Vagina (tissue), 2 donors: ENCODE measurements at regions not wholly inside any gene's neighbourhood (a gene's known extent, or its start where the extent isn't known, plus 50 kb on each side); places are given as distances from the start of the nearest gene placed in this dataset.

Experiments
- POLR2A ChIP-seq, 2 donors: fragments of 450-650 bp; IDR thresholded peaks; one replicate each; pipeline ENCODE4 v1.6.1; 2017; ENCODE audit warnings: antibody characterized with exemption in 2 of 2, mild to moderate bottlenecking in 2 of 2, moderate library complexity in 2 of 2
- POLR2AphosphoS5 ChIP-seq, 2 donors: sonication (generic); formaldehyde crosslinking; IDR thresholded peaks; one replicate each; pipeline ENCODE4 v1.9.0; 2017; ENCODE audit warnings: antibody characterized with exemption in 2 of 2, mild to moderate bottlenecking in 2 of 2, low read depth in 1 of 2; ENCODE audit not compliant: insufficient read depth in 1 of 2
- TF ChIP-seq, protein P1 (sequence below), 3 experiments: fragments of 450-650 bp in 2 of 3; fragments of 200-600 bp in 1 of 3; sonication (generic) in 1 of 3; IDR thresholded peaks; one replicate each; pipeline ENCODE4 v1.5.1; 2017 to 2019; ENCODE audit warnings: antibody characterized with exemption in 3 of 3, mild to moderate bottlenecking in 2 of 3, moderate library complexity in 2 of 3

DNA sequence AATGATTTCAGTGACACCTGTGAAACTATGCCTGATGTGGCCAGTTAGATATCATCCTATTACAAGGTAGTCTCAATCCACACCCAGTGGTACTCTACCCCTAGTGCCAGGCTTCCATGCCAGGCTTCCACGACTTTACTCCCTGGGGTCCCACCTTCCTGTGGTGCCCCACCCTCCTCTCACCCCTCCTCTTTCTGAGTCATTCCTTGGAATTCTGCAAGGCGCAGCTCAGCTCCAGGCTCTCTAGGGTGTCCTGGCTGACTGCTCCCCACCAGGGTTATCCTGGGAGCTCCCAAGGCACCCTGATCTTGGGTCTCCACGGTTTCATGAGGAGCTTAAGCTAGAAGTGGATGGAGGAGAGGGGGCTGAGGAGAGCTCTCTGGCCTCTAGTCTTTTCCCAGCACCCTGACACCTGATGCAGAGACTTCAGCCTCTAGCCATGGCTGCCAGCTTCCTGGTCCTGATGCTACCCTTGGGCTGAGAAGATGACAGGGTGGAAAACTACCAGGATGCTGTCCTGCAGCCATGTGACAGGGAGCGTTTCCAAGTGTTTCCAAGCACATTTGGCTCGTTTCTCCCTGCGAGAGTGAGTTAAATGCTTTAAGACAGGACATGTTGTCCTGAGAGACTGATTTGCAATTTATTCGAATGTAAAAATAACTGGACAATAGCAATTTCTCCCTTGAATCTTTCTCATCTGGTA lies 1461.2 kb downstream of the TBC1D22A start:
- TF ChIP-seq POLR2AphosphoS5 (IDR thresholded peaks at IDR 0.05; ENCODE audit: insufficient read depth in 1 of 2, low read depth in 1 of 2) (no peak), POLR2A (IDR thresholded peaks at IDR 0.05) (no peak)
- TF ChIP-seq, protein P1, sequence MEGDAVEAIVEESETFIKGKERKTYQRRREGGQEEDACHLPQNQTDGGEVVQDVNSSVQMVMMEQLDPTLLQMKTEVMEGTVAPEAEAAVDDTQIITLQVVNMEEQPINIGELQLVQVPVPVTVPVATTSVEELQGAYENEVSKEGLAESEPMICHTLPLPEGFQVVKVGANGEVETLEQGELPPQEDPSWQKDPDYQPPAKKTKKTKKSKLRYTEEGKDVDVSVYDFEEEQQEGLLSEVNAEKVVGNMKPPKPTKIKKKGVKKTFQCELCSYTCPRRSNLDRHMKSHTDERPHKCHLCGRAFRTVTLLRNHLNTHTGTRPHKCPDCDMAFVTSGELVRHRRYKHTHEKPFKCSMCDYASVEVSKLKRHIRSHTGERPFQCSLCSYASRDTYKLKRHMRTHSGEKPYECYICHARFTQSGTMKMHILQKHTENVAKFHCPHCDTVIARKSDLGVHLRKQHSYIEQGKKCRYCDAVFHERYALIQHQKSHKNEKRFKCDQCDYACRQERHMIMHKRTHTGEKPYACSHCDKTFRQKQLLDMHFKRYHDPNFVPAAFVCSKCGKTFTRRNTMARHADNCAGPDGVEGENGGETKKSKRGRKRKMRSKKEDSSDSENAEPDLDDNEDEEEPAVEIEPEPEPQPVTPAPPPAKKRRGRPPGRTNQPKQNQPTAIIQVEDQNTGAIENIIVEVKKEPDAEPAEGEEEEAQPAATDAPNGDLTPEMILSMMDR (IDR thresholded peaks at IDR 0.05), result no peak
